Naive thymus-derived CD4-positive, alpha-beta T cell (primary cell): ENCODE measurements at regions not wholly inside any gene's neighbourhood (a gene's known extent, or its start where the extent isn't known, plus 50 kb on each side); places are given as distances from the start of the nearest gene placed in this dataset.

ENCODE experiments used
- ATAC-seq: fragments of 150-1000 bp; cut with Tn5 transposase; 2 replicates; pipeline ENCODE4 v1.10.0; 2021; ENCODE audit warnings: mild to moderate bottlenecking, moderate library complexity
- CTCF ChIA-PET: fragments of 350-600 bp; sonication (Branson Sonifier 250); formaldehyde crosslinking; loops from one replicate; lab custom pipeline; 2021; ENCODE audit warnings: antibody characterized with exemption; lab: Charles Lee
- POLR2A ChIA-PET: fragments of 350-600 bp; sonication (Branson Sonifier 250); formaldehyde crosslinking; loops from one replicate; lab custom pipeline; 2021; ENCODE audit warnings: antibody characterized with exemption, inconsistent platforms; lab: Charles Lee
- DNase-seq, 9 donors: peaks; one replicate each; pipeline versions ENCODE4 v3.0.0 to v3.0.0-alpha.2; 2020 to 2022; ENCODE audit warnings: mixed read lengths in 1 of 9
- H3K27ac ChIP-seq: one replicate; pipeline ENCODE4 v1.7.0; 2013; ENCODE audit warnings: mild to moderate bottlenecking, low read depth, low read length, moderate library complexity
- H3K27me3 ChIP-seq, 2 donors: one replicate each; pipeline ENCODE4 v1.7.0; 2013; ENCODE audit warnings: low read length in 2 of 2, mild to moderate bottlenecking in 2 of 2, moderate library complexity in 2 of 2; ENCODE audit not compliant: control insufficient read depth in 2 of 2, insufficient read depth in 2 of 2
- H3K36me3 ChIP-seq, 3 experiments: 1 replicate in 2 of 3; 2 replicates in 1 of 3; pipeline ENCODE4 v1.7.0; 2013; ENCODE audit warnings: low read length in 3 of 3, mild to moderate bottlenecking in 3 of 3, moderate library complexity in 1 of 3; ENCODE audit not compliant: insufficient read depth in 3 of 3, control insufficient read depth in 2 of 3
- H3K4me1 ChIP-seq, 2 donors: one replicate each; pipeline ENCODE4 v1.7.0; 2013; ENCODE audit warnings: low read length in 2 of 2, mild to moderate bottlenecking in 2 of 2, moderate library complexity in 1 of 2; ENCODE audit not compliant: control insufficient read depth in 2 of 2, insufficient read depth in 2 of 2
- H3K4me3 ChIP-seq: 2 replicates; pipeline ENCODE4 v1.7.0; 2013; ENCODE audit warnings: mild to moderate bottlenecking, low read length
- H3K9me3 ChIP-seq, 3 experiments: 1 replicate in 2 of 3; 2 replicates in 1 of 3; pipeline ENCODE4 v1.7.0; 2013; ENCODE audit warnings: low read length in 3 of 3; ENCODE audit not compliant: control insufficient read depth in 2 of 3
- H3K27ac Mint-ChIP-seq, 9 donors: one replicate each; pipeline ENCODE4 v1.8.0; 2020 to 2022; ENCODE audit warnings: mixed read lengths in 9 of 9, mild to moderate bottlenecking in 8 of 9, moderate library complexity in 5 of 9, inconsistent platforms in 2 of 9
- H3K27me3 Mint-ChIP-seq, 5 donors: one replicate each; pipeline ENCODE4 v1.8.0; 2021 to 2022; ENCODE audit warnings: mixed read lengths in 5 of 5, mild to moderate bottlenecking in 1 of 5
- H3K36me3 Mint-ChIP-seq, 5 donors: one replicate each; pipeline ENCODE4 v1.8.0; 2020 to 2022; ENCODE audit warnings: mixed read lengths in 5 of 5, mild to moderate bottlenecking in 3 of 5, inconsistent platforms in 1 of 5
- H3K4me1 Mint-ChIP-seq, 7 donors: one replicate each; pipeline ENCODE4 v1.8.0; 2020 to 2022; ENCODE audit warnings: mixed read lengths in 7 of 7, mild to moderate bottlenecking in 3 of 7, inconsistent platforms in 1 of 7
- H3K4me3 Mint-ChIP-seq, 10 donors: one replicate each; pipeline ENCODE4 v1.8.0; 2020 to 2022; ENCODE audit warnings: mild to moderate bottlenecking in 10 of 10, mixed read lengths in 10 of 10, moderate library complexity in 6 of 10, inconsistent platforms in 2 of 10
- H3K9me3 Mint-ChIP-seq, 11 donors: one replicate each; pipeline ENCODE4 v1.8.0; 2020 to 2022; ENCODE audit warnings: mixed read lengths in 11 of 11, mild to moderate bottlenecking in 4 of 11, inconsistent platforms in 1 of 11, moderate library complexity in 1 of 11
- intact Hi-C, 2 donors: fragments of 100-400 bp; cut with micrococcal nuclease; formaldehyde crosslinking; loops; one replicate each; pipeline ENCODE4 v1.15.1; 2023

DNA sequence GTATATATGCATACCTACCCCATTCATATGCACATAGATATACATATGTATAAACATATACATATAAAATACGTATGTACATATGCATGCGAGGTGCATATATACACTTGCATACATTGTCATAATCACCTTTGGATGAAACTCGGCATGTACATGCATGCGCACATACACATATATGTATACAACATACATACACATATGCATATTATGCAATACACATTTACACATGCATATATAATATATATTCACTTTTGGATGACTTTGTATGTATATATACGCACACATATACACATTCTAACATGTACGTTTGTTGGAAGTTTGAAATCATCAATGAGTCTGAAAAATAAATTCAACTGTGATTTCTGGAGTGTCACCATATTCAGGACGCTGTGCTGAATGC is 401.6 kb upstream of the TBX3 start:
- DNase-seq (no peak), ATAC-seq (no peak)
- H3K36me3 Mint-ChIP-seq: no peaks in the 10 kb centered on the region
- H3K36me3 ChIP-seq: no peaks in the 10 kb centered on the region
- H3K9me3 Mint-ChIP-seq: peaks cover 0 to 12% (median 6%) of the 10 kb centered on the region in 11 donors
- no peak overlapping the region for H3K27ac ChIP-seq
- no peaks in the 10 kb centered on the region for H3K27me3 ChIP-seq
- H3K27ac Mint-ChIP-seq: no peak overlapping the region
- peaks cover 0 to 5% (median 0%) of the 10 kb centered on the region in 5 donors for H3K27me3 Mint-ChIP-seq
- H3K4me1 ChIP-seq: no peaks in the 10 kb centered on the region
- CTCF ChIA-PET: no interaction called here
- POLR2A ChIA-PET: no interaction called here
- intact Hi-C loops: no loop called here
- H3K4me1 Mint-ChIP-seq: no peaks in the 10 kb centered on the region
- no peak overlapping the region for H3K4me3 Mint-ChIP-seq
- H3K4me3 ChIP-seq: no peak overlapping the region
- no peaks in the 10 kb centered on the region for H3K9me3 ChIP-seq

DNA sequence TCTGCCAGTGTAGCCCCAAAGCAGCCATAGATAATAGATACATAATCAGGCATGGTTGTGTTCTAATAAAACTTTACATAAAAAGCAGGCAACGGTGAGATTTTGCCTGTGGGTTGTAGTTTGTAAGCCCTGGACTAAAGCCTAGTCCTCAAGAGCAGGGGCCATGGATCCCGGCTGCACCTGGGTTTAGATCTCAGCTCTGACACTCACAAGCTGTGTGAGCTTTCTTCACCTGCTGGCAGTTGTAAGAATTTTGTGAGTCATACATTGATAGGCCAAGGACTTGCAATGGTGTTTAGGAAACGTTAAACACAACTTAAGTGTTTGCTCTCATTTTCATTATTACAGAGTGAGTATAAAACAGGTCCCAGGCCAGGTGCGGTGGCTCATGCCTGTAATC is 395.8 kb upstream of the TBX3 start:
- H3K4me1 Mint-ChIP-seq: no peaks in the 10 kb centered on the region
- peaks cover 0 to 8% (median 0%) of the 10 kb centered on the region in 5 donors for H3K27me3 Mint-ChIP-seq

DNA sequence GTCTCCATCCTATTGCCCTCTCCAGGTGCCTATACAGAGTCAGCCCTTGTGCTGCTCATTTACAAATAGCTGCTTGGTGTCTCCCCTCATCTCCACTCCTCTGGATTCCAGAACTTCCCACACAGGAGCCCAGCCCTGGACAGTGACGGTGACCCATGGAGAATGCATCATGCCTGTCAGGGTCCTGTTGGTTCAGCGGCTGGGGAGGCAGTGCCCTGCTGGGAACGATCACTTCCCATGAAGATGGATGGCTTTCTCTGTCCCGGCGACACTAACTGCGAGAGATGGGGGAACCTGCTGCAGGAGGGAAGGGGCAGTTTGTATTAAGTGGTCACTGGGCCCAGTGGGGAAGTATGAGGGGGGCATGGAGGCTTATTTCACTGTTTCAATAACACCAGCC is 395.0 kb upstream of the TBX3 start:
- Mint-ChIP-seq H3K27ac (no peak overlapping the region), H3K4me1 (no peaks in the 10 kb centered on the region), H3K4me3 (no peak overlapping the region), H3K27me3 (peaks cover 0 to 8% (median 0%) of the 10 kb centered on the region in 5 donors), H3K9me3 (peaks cover 0 to 23% (median 11%) of the 10 kb centered on the region in 11 donors), H3K36me3 (no peaks in the 10 kb centered on the region)
- no peaks in the 10 kb centered on the region for H3K4me1 ChIP-seq
- intact Hi-C loops: no loop called here
- ChIA-PET CTCF (no interaction called here), POLR2A (no interaction called here)
- H3K27me3 ChIP-seq: no peaks in the 10 kb centered on the region
- ATAC-seq (no peak), DNase-seq (no peak)
- H3K9me3 ChIP-seq: no peaks in the 10 kb centered on the region
- H3K36me3 ChIP-seq: no peaks in the 10 kb centered on the region
- H3K4me3 ChIP-seq: no peak overlapping the region
- no peak overlapping the region for H3K27ac ChIP-seq

More for the DNA sequence above, 395.8 kb upstream of the TBX3 start:
- ChIA-PET POLR2A (no interaction called here), CTCF (no interaction called here)
- Histone ChIP-seq H3K27me3 (no peaks in the 10 kb centered on the region), H3K36me3 (no peaks in the 10 kb centered on the region), H3K27ac (no peak overlapping the region), H3K4me1 (no peaks in the 10 kb centered on the region), H3K4me3 (no peak overlapping the region), H3K9me3 (no peaks in the 10 kb centered on the region)
- no peak for DNase-seq
- H3K27ac Mint-ChIP-seq: no peak overlapping the region
- H3K9me3 Mint-ChIP-seq: peaks cover 2 to 23% (median 11%) of the 10 kb centered on the region in 11 donors
- H3K4me3 Mint-ChIP-seq: no peak overlapping the region
- intact Hi-C loops: no loop called here
- no peaks in the 10 kb centered on the region for H3K36me3 Mint-ChIP-seq
- no peak for ATAC-seq

DNA sequence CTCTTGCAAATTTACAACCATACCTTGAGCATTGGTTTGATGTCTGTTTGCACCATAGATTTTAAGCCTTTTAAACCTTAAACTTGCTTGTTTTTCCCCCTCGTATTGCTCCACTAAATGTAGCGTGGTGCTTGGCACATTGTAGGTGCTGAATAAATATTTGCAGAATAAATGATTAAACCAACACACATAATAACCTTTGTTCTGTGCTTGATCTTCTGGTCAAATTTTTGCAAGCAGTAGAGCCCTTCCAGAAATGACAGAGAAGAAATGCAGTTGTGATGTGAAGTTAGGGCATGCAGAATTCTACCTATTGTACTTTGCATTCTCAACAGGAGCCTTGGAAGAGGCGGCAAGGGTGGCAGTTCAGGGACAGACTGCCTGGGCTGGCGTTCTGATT is 394.4 kb upstream of the TBX3 start:
- Mint-ChIP-seq H3K4me1 (no peaks in the 10 kb centered on the region), H3K9me3 (peaks cover 0 to 23% (median 11%) of the 10 kb centered on the region in 11 donors), H3K4me3 (no peak overlapping the region), H3K27me3 (peaks cover 0 to 8% (median 0%) of the 10 kb centered on the region in 5 donors), H3K27ac (no peak overlapping the region), H3K36me3 (no peaks in the 10 kb centered on the region)
- H3K9me3 ChIP-seq: no peaks in the 10 kb centered on the region
- ChIA-PET CTCF (no interaction called here), POLR2A (no interaction called here)
- intact Hi-C loops: no loop called here
- H3K4me3 ChIP-seq: no peak overlapping the region
- no peaks in the 10 kb centered on the region for H3K27me3 ChIP-seq
- DNase-seq (no peak), ATAC-seq (no peak)
- H3K27ac ChIP-seq: no peak overlapping the region
- no peaks in the 10 kb centered on the region for H3K4me1 ChIP-seq
- no peaks in the 10 kb centered on the region for H3K36me3 ChIP-seq

DNA sequence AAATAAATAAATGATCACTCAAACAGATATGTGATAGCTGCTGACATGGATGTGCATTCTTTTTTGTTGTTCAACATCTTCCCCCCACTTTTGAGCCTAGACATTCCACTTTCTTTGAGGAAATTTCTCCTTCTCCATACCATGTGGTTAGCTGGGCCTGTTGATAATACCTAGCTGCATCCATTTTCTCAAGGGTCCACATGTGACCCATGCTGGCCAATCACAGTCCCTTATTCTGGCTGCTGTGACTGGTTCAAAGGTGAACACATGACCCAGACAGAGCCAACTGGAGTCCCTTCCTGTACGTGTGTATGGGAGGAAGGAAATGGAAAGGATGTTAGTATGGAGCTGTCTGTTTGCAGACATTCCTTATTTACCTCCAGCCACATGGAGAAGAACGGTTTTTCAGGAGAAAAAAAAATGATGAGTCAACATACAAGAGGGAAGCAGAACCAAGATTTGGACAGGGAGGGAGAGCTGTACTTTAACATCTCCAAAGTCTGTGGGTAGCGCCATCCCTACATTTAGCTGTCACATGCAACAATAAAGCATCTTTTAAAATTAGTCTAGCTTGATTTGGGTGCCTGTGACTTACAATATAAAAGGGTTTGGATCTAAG is 391.7 kb upstream of the TBX3 start:
- ATAC-seq (no peak), DNase-seq (no peak)
- Mint-ChIP-seq H3K9me3 (peaks cover 2 to 23% (median 12%) of the 10 kb centered on the region in 11 donors), H3K4me1 (no peaks in the 10 kb centered on the region), H3K36me3 (no peaks in the 10 kb centered on the region), H3K27me3 (peaks cover 0 to 13% (median 0%) of the 10 kb centered on the region in 5 donors), H3K4me3 (no peak overlapping the region), H3K27ac (no peak overlapping the region)
- ChIA-PET CTCF (no interaction called here), POLR2A (no interaction called here)
- Histone ChIP-seq H3K9me3 (no peaks in the 10 kb centered on the region), H3K36me3 (no peaks in the 10 kb centered on the region), H3K4me1 (no peaks in the 10 kb centered on the region), H3K27ac (no peak overlapping the region), H3K27me3 (no peaks in the 10 kb centered on the region), H3K4me3 (no peak overlapping the region)
- intact Hi-C loops: no loop called here

DNA sequence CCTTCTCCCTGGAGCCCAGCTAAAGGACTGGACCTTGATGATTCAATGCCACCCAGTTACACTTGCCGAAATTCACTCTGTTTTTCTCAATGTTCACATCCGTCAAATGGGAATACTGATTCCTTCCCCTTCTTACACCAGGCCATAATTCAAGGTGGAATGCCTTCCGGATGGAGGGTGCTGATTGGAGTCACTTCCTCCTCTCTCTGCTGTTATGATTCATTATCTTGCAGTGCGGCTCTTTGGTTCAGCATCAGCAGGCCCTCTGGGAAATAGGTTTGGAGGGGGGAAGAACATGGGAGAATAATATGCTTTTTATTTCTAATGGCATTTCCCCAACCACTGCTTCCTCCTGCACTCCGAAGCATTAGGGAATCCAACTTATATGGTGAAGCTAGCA is 390.6 kb upstream of the TBX3 start:
- peaks cover 0 to 13% (median 0%) of the 10 kb centered on the region in 5 donors for H3K27me3 Mint-ChIP-seq
- ChIA-PET CTCF (no interaction called here), POLR2A (no interaction called here)

DNA sequence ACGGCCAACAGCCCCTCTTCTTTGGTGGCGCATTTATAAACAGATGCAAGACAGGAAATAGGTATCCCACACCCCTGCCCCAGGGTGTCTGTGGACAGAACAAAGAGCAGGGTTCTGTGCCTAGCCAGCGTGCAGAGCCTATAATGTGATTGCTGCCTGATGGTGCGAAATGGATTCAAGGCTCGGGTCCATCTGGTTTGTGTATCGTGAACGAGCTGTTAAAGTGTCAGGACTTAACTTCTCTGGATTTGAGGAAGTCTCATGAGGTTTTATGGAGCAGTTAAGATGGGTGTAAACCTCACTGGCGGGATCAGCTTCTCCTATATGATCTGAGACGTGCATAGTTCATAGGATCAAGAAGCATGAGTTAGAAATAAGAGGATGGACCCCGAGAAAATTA is 388.7 kb upstream of the TBX3 start:
- peaks cover 5 to 34% (median 10%) of the 10 kb centered on the region in 11 donors for H3K9me3 Mint-ChIP-seq
- H3K36me3 ChIP-seq: no peaks in the 10 kb centered on the region
- H3K36me3 Mint-ChIP-seq: no peaks in the 10 kb centered on the region
- H3K27ac Mint-ChIP-seq: no peak overlapping the region
- CTCF ChIA-PET: no interaction called here
- ATAC-seq (no peak), DNase-seq (no peak)
- no peaks in the 10 kb centered on the region for H3K4me1 ChIP-seq
- no peaks in the 10 kb centered on the region for H3K27me3 ChIP-seq
- H3K4me3 ChIP-seq: no peak overlapping the region
- no peaks in the 10 kb centered on the region for H3K9me3 ChIP-seq
- intact Hi-C loops: no loop called here
- no peak overlapping the region for H3K27ac ChIP-seq
- peaks cover 0 to 5% (median 0%) of the 10 kb centered on the region in 5 donors for H3K27me3 Mint-ChIP-seq
- POLR2A ChIA-PET: no interaction called here
- no peak overlapping the region for H3K4me3 Mint-ChIP-seq
- H3K4me1 Mint-ChIP-seq: no peaks in the 10 kb centered on the region

More for the DNA sequence above, 390.6 kb upstream of the TBX3 start:
- no peaks in the 10 kb centered on the region for H3K4me1 ChIP-seq
- H3K27me3 ChIP-seq: no peaks in the 10 kb centered on the region
- DNase-seq: no peak
- no peaks in the 10 kb centered on the region for H3K36me3 ChIP-seq
- H3K27ac ChIP-seq: no peak overlapping the region
- ATAC-seq: no peak
- H3K4me3 Mint-ChIP-seq: no peak overlapping the region
- H3K27ac Mint-ChIP-seq: no peak overlapping the region
- peaks cover 5 to 31% (median 15%) of the 10 kb centered on the region in 11 donors for H3K9me3 Mint-ChIP-seq
- H3K36me3 Mint-ChIP-seq: no peaks in the 10 kb centered on the region
- H3K4me1 Mint-ChIP-seq: no peaks in the 10 kb centered on the region
- no peaks in the 10 kb centered on the region for H3K9me3 ChIP-seq
- no peak overlapping the region for H3K4me3 ChIP-seq
- intact Hi-C loops: no loop called here
